NCI-H524 treated with DMSO at 0.1 percent for 48 hours (cell line): ENCODE measurements at regions not wholly inside any gene's neighbourhood (a gene's known extent, or its start where the extent isn't known, plus 50 kb on each side); places are given as distances from the start of the nearest gene placed in this dataset.
"Not testable (repeated sequence)": the region's sequence is repeated elsewhere in the genome, so short reads cannot be mapped to it uniquely, and the experiment has no call there.

Experiments used
- DNase-seq: peaks from one replicate; lab custom pipeline; 2025; lab: John Stamatoyannopoulos, UW

DNA sequence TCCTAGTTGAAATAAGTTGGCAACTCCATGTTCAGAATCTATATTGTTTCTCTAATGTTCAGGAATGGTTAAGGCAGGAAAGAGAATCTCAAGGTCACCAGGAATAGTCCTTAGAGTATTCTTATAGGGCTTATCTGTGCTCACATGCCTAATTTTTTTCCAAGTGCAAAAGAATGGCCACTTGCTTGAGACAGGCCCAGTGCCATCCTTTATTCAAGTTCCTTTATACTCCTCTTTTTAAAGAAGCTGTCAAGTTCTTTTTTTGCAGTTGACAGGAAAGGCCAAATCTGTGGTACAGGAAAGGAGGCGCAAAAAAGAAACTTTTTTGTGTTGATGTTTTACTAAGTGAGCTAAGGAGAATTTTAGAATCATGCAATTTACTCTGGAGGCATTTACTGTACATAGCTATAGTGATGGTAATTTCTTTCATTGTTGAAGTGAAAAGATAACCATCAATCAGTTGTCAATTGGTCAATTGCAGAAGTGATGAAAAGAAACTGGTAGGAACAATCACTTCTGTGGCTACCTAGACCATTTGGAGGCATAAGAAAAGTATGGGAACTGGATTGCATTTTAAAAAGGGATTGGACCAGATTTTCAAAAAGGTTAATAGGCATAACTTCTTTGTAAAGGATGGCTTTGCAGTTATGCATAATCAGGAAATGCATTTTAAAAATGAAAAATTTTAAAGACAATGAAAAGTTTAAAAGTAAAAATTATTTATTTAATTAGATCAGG lies 102.5 kb upstream of the SOX2 start:
- DNase-seq, result no peak

DNA sequence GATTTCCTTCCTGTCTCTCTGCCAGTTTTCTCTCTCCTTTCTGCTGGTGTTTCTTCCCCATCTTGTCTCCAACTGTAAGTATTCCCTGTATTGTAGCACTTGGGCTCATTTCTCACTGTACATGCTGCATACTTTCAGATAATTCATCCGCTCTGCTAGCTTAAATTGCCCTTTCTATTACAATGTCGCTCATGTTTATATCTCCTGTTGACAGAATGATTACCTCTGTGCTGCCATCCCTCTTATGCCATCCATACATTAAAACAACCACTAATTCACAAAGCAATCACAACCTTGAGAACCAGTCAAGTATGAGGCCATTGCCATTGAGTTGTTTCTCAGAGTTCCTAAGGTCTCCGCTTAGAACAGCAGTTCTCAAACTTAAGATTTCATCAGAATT lies 107.5 kb upstream of the SOX2 start:
- DNase-seq, result no peak

DNA sequence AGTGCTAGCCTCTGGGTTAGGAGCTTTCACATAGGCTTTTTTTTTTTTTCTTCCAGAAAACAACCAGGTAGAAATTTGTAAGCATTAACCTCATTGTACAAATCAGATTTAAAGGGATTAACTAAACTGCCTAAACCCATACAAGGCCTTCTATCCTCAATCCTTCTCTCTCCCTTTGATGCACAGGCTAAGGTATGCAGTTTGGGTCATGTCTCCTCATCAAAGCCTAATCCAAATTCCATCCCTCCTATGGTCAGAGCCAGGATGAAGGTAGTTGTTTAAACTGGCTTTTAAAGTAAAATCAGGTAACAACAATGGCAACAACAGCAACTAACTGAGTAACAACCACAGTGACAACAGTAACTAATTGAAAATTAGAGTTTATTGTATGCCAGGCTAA lies 115.6 kb upstream of the SOX2 start:
- no peak for DNase-seq

DNA sequence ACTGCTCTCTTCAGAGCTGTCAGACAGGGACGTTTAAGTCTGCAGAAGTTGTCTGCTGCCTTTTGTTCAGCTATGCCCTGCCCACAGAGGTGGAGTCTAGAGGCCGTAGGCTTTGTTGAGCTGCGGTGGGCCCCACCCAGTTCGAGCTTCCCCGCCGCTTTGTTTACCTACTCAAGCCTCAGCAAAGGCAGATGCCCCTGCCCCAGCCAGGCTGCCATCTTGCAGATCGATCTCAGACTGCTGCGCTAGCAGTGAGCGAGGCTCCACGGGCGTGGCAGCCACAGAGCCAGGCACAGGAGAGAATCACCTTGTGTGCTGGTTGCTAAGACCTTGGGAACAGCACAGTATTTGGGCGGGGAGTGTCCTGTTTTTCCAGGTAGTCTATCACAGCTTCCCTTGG lies 120.8 kb upstream of the SOX2 start:
- DNase-seq, result not testable (repeated sequence)

DNA sequence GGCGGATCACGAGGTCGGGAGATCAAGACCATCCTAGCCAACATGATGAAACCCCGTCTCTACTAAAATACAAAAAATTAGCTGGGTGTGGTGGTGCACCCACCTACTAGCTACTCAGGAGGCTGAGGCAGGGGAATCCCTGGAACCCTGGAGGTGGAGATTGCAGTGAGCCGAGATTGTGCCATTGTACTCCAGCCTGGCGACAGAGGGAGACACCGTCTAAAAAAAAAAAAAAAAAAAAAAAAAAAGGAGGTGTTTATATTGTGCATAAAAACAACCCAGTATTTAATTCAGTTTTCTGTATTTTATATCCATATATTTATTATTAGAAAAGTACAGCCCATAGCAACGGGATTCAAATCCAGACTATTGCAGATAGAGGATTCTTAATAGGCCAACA lies 129.1 kb upstream of the SOX2 start:
- no peak for DNase-seq

DNA sequence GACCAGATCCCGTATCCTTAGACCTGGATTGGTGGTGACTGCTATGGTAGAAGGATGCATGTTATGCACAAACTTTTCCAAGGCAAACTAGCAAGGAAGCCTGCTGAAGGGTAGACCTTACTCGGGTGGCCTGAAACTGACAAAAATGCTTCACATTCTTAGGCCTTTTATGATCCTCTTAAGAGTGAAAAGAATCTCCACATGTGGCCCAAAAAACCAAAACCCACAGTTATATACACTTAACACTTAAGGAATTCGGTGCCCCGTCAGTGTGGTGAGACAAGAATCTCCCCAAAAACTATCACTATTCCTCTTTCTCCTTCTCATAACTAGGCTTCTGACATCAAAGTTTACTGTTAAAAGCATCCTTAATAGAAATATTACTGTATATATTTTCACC lies 130.1 kb upstream of the SOX2 start:
- DNase-seq, result no peak

DNA sequence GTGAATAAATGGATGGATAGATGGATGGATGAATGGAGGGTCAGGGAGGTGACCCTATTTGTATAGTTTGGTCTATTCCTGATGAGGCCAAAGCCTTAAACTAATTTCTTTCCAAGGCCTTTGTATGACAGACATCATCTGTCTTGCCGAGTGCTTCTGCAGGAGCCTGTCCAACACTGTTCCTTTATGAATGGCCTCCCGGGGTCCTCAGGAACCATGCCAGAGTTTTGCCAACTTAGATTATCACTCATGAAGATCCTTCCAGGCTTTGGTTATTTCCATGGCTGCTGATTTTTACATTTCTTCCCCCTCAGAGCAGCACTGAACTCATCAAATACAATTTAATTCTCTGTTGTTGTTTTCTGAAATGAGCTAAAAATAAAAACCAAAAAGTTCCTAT lies 133.0 kb upstream of the SOX2 start:
- no peak for DNase-seq

DNA sequence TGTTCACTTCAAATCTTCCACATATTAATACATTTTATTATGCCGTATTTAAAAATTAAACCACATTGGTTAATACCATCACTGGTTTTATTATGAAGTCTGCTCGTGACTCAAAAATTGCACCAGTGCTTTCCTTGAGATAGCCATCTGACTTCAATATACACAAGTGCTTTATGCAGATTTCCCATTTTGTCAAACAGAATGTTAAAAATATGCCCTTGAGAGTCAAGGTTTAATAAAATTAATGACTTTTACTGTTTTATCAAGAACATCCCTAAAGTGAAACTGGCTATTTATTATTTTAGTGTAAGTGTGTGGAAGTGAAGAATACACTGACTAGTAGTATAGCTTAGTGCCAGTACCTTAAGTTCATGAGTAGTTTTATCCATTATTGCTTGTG lies 139.3 kb upstream of the SOX2 start:
- DNase-seq, result no peak

DNA sequence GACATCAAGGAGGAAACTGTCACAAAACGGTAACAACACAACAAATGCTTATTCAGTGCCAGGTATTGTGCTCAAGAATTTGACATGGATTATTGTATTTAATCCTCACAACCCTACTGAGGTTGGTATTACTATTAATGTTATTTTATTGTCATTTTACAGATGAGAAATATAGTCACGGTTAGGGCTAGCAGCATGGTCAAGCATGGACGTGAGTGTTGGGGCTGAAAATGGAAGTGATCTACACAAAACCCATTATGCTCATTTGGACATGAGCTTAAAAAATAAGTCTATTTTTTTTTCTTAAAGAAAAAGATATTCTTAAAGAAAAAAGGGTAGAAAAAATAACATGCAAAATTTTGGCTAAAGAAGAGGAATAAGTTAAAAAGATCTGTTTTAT lies 141.3 kb upstream of the SOX2 start:
- no peak for DNase-seq

DNA sequence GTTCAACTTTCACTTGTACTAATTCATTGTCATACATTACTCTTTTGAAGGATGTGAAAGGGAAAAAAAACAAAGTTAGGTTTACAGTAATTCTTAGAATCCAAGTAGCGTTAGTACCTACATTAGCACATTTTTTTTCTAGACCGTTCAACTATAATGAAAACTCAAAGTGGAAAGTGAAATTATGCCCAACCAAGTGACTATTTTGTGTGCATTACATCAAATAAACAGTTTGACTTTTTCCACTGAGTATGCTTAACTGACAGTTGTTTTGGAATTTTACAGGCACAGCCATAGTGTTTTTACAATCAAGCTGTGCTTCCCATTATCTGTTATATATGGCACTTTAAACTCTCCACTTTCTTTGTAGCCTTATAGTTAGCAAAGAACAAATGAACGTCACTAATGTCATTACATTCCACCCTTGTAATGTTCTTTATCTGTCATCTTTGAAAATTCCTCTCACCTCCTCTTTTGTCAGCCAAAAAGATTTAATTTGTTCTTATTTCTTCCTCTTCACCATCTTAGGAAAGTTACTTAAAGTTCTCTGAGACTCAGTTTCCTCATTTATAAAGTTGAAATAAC lies 142.3 kb upstream of the SOX2 start:
- DNase-seq, result no peak

DNA sequence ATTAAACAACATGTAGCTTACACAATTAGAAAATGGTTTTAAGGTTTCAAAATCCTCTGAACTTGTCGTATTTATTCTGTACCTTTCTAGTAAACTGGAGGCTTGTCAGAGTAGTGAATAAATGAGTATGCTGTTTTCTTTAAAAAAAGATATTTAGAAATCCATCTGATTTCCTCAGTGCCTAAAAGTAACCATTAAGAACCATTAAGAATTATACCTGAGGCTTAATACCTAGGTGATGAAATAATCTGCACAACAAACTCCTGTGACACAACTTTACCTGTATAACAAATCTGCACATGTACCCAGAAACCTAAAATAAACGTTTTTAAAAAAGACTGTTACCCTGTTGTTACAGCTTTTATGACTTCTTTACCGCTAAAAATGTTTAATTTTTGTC lies 143.0 kb upstream of the SOX2 start:
- no peak for DNase-seq

DNA sequence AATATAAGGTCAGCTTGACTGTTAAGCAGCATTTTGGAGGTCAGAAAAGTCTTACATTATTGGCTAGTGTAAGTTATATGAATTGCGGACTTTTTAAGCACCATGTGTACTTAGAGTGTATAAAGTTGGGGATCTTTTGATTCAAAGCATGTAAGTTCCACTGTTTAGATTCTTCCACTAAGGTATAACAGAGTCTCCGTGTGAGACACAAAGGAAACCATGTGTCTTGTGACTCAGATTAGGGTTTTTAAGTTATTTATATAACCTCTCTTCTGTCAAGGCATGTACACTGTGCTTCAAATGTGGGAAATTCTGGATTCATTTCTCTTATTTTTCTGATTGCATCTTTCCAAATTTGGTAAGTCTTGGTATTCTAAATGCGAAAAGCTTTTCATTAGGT lies 143.5 kb upstream of the SOX2 start:
- no peak for DNase-seq

DNA sequence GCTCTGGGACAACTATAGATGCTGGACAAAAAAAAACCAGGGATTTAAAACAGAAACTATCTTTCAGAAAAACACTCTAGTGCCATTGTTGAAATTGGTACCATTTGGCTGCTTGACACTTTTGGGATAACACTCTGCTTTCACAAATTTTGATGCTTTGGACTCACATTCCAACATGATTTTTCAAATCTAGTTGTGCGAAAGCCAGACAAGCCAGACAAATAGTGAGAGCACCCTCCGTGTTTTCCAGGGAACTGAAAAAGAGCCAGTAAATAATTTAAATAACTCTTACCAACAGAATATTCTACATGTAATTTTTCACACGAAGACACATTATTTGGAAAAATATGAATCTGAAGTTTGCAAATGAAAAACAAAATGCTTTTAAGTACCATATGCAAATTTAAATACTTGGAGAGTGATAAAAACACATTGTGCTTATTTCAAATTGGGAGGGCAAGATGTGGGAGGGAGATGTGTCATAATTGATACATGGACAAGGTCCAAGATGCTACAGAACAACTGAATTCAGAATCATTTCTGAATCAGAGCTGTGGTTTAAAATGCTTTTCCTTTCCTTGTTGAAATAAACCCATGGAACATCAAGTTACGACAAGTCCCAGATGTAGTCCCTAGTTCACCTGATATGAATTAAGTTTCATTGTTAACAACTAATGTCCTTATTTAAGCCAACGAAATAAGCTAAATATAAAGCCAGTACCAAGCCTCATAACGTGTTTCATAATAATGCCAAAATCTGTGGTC lies 144.2 kb upstream of the SOX2 start:
- no peak for DNase-seq

DNA sequence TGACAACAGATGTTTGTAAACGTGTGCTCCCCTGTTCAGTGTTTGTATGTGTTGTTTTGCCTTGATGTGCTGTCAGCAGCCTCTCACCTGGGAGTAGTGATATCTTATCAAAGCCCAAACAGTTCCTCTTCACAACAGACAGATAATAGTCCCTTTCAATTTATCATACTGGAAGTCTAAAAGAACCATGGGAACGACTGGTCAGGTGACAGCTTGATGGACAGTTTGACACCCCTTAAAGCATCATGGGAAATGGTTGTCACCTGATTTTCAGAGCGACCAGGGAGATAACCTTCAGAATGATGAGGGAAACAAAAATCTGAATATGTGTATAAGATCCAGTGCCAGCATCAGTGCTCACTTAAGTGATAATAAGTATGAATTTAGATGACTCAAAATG lies 146.3 kb upstream of the SOX2 start:
- no peak for DNase-seq

DNA sequence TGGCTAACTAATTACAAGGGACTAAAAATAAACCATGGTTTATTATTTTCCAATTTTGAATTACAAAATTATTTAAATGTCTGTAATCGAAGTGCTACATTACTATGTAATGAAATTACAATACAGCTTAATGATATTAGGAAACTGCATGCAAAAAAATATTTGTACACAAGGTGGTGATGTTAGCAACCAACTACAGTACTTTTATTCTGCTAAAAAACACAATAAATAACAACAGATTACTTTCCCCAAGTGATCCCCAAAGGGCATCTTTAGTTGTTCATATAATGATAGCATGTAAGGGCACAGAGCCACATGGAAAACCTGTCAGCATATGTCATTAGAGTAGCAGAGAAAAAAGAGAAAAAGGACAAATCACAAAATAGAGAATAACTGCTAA lies 147.5 kb upstream of the SOX2 start:
- DNase-seq, result no peak

DNA sequence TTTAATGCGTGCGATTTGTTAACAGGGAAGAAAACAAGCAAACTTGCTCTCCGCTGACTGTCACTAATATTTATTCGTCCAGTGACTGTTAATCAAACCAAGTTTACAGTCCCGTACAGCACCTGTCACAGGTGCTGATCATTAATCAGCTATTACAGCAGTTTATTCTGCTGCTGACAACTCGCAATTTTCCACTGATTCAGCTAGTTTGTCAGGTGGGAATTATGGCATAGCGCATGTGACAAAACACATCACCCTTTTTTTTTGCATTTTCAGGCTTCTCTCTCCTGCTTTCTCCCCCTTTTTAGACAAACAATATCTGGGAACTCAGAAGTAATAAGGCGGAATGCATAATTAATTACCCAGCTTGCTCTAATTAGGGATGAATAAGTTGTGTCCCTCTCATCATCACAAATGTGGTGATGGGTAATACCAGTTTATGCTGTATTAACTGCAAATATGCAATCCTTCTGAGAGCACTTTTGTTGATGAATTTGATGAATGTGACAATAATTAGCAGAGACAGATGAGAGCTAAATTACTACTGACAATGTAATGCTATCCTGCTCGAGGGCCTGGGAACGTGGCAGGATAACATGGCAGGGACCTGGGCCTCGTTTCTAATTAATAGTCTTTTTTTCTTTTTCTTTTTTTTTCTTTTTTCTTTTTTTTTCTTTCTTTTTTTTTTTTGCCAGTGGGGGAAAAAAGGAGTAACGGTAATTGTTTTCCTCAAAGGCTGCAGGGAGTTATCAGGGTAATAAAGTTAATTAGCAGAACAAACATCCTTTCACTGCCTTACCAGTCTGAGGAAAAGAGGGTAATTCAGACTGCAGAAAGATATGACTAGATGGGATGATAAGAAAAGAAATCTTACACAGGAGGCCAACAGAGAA lies 150.3 kb upstream of the SOX2 start:
- DNase-seq, result no peak

DNA sequence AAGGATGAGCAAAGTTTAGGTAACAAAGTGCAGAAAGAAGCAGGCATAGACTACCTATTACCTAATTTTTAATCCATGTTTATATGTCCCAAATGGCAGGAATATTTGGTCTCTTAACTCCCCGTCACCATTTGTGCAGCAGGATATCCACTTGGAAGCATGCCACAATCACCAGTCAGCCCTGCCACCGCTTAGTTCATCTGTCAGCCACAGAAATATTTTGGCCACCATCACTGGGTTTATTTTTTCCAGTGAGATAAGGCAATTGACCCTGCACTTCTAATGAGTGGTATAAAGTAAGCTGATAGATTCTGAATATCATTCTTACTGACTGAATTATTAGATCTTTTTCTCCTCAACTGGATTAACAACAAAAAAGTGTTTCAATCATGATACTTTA lies 152.9 kb upstream of the SOX2 start:
- no peak for DNase-seq

DNA sequence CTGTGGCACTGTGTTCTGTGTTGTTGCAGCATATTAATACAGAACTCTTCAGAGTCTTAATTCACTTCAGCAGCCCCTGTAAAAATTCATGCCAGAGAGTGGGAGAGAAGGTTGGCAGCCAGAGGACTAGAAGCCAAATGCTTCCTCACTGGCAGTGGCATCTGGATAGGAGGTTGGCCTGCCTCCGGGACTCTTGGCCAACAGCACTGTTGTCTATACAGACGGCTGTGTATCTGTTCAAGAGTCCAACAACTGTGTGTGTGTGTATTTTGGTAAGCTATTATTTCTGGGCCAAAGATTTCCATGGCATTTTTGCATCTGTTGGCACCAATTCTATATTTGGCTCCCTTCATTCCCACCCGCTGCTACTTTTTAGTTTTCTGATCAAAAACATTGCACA lies 156.0 kb upstream of the SOX2 start:
- no peak for DNase-seq

DNA sequence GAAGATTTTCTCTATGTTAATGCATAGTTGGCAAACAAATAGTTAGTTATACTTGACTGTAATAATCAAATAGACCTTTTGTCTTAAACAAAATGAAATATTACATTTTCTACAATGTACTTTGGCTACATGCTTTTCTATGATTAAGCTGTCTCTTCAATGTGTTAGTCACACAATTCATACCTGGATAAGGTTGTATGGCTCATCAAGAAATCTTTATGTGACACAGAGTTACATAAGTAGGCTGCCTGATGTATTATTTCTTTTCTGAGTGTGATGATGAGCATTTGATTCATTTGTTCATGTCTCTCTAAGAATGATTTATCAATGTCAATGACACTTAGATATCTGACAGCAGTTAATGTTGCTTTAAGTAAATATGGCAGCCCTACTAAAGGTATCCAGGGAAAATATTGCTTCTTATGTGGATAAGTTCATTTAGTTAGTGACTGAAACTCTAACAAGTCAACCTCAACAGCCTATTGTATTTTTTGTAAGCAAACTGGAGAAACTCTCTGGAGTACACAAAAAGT lies 157.4 kb upstream of the SOX2 start:
- no peak for DNase-seq

DNA sequence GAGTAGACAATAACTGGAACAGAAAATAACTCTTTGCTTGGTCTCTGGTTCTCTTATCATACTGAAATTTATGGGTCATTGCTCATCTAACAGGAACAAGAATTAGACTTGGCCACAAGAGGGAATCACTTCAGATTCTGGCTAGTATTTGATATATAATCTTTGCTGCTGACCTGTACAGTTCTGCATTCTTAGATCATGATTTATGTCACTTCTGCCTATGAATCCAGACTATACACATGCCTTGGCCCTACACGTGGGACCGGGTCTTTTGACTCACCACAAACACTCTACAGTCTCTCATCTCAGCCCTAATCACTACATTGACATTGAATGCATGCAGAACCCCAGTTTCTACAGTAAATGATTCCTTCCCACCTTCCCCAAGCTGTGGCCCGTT lies 162.5 kb upstream of the SOX2 start:
- no peak for DNase-seq

DNA sequence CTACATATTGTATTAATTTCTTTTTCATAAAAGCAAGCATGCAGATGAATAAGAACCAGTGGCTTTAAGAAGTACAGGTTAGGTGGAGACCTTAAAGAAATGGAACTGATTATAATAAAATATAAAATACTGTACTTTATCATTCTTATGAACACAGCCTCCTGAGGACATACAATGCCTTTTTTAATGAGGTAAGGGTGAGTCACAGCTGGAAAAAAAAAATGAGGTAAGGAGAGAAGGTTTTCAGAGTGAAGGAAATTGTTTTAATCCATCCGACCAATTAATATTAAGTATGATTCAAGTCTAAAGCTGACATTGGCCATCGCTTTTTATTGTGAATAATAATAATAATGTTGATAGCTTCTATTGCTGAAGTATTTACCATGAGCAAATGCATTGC lies 170.3 kb upstream of the SOX2 start:
- DNase-seq, result no peak

DNA sequence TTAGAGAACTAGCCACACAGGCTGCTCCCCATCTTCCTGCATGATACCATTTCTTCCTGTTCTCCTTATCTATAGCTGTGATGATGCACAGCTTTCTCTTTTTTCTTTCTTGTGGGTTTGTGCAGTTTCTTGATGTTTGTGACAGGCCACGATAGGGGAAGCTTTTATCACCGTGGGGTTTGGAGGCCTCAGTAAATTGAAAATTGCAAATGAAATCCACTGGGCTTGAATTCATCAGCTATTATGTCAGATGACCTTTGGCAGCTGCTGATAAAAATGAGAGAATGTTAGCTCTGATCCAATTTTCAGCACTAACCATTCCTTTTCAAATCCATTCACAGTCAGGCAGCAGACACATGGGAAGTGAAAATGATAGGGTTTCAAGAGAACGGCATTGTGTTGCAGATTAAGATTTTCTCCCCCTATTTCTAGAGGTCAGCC lies 176.9 kb upstream of the SOX2 start:
- no peak for DNase-seq
